GM18505 (cell line): ENCODE measurements at regions not wholly inside any gene's neighbourhood (a gene's known extent, or its start where the extent isn't known, plus 50 kb on each side); places are given as distances from the start of the nearest gene placed in this dataset.

ENCODE experiments used
- ATAC-seq: cut with Tn5 transposase; IDR thresholded peaks from one replicate; pipeline ENCODE4 v1.9.1; 2021; ENCODE audit not compliant: unreplicated experiment
- POLR2A ChIP-seq: IDR thresholded peaks from 4 replicates; pipeline ENCODE4 v1.6.1; 2011; ENCODE audit warnings: borderline replicate concordance; ENCODE audit not compliant: insufficient read depth, insufficient read length; ENCODE audit errors: extremely low read depth

DNA sequence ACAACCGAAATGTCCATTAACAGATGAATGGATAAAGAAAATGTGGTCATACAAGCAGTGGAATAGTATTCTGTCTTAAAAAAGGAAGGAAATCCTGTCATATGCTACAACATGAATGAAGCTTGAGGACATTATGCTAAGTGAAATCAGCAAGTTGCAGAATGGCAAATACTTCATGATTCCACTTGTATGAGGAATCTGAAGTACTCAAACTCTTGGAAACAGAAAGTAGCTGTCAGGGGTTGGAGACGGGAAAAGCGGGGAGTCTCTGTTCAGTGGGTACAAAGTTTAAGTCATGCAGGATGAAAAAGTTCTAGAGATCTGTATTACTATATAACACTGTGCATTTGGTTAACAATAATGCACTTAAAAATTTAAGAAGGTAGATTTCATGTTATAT, 209.0 kb upstream of the SIX2 start:
- no peak for ATAC-seq
- TF ChIP-seq POLR2A: no peak

DNA sequence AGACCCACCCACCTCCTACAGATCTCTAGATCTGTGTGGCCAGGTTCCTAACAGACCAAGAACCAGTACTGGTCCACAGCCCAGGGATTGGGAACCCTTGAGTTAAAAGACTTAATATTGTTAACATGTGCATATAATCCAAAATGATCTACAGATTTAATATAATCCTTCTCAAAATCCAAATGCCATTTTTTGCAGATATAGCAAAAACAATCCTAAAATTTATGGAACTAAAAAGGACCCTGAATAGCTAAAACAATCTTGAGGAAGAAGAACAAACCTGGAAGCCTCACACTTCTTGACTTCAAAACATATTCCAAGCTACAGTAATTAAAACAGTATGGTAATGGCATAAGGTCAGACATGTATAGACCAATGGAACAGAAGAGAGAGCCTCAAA, 206.9 kb upstream of the SIX2 start:
- TF ChIP-seq POLR2A: no peak
- no peak for ATAC-seq

DNA sequence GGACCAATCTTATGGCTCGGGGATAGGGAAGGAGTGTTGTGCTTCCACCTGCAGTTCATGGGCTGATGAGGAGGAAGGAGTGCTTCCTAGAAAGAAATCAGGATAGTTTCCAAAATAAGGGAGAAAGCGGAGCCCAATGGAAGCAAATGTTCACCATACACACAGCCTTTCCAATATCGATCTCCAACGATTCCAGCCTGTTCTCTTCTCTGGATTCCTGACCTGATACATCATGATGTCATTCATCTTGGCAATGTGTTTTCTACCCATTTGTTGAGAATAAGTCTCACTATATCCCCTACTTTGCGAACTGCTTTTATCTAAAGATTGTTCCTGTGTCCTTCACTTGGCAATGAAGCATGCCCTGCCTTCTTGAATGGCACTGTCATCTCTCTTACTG, 205.3 kb upstream of the SIX2 start:
- ATAC-seq: no peak
- no peak for TF ChIP-seq POLR2A

DNA sequence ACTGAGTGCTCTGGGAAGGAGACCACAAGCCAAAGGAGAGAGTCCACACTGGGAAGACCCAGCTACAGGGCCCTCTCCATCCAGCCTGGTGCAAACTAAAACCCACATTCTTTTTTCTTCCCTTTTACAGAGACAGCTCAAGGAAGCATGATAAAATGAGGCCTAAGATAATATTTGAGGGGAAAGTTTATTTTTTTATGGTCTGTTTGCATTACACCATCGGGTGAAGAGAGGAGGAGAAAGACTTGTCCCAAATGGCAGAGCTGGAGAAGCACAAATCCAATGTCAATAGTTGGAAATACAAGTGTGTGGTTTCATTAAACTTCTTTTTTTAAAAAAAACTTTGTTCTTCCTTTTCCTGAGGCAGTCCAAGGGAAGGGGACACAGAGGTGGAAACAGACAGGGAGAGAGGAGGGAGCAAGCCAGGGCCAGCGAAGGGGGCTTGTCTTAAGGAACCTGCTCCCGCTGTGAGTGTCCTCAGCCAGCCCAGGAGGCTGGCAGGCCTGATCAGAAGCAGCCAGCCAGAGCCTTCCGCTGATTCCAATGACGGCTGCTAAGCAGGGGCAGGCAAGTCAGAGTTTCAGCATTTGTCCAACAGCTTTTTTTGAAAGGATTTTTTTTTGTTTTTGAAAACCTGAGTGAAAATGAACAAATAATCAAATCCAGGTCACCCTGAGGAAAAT, 203.8 kb upstream of the SIX2 start:
- no peak for ATAC-seq

DNA sequence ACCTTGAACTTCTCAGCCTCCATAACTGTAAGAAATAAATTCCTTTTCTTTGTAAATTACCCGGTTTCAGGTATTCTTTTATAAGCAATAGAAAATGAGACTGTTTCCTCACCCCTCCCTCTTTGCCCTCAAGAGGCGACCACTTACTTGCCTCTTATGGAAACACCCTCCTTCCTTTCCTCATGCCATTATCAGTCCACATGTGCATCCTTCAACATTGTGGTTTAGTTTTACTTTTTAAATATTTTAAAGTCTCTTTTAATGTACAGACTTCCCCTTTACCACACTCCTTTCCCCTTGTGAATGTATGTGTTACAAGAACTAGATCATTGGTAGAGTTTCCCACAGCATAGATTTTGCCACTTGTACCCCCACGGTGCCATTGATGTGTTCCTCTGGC, 202.4 kb upstream of the SIX2 start:
- no peak for ATAC-seq
- no peak for TF ChIP-seq POLR2A

More for the DNA sequence above, 203.8 kb upstream of the SIX2 start:
- TF ChIP-seq POLR2A: no peak

DNA sequence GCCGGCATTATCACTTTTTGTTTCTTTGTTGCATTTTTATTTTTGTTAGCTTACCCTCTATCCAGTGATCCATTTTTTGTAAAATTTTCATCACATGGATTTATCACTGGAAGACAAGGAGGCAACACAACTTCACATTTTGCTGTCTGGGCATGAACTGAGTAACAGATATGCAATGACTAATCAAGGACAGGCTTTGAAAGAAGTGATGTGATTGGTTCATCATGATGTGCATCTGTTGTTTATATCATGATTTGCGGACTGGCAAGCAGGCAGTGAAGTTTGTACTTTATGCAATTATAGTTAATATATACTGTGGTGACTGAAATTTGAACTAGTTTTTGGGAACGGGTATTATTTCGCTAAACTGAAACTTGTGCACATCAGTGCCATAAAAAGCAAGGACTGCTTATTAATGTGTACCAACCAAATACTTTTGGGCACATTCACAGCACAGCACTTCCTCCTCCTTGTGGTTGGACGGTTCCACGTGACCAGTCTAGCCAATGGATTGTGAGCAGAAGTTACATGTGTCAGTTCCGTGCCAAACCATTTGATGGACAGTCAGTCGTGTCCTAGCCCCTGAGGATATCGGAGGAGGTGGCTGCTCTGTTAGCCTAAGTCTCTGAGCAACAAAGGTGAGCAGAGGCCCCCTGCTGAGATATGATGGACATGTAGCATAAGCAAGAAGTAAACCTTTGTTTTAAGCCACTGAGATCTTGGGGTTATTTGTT, 201.4 kb upstream of the SIX2 start:
- no peak for ATAC-seq
- no peak for TF ChIP-seq POLR2A

DNA sequence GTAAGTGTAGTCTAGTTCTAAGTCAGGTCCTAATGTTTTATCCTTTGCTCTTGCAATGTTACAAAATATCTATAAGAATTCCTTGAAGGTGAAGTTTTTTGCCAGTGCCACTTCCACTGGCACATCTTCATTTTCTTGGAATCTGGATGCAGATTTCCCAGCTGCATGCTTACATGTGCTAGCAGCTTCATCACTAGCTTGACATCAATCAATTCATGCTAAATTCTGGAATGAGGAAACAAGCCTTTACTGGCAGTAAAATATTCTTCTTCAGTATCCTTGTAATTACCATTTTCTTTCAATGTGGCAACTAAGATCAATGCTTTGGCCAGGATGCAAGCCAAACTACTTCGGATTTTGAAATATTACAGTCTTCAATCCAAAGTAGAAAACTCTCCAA, 200.6 kb upstream of the SIX2 start:
- ATAC-seq: no peak
- no peak for TF ChIP-seq POLR2A

DNA sequence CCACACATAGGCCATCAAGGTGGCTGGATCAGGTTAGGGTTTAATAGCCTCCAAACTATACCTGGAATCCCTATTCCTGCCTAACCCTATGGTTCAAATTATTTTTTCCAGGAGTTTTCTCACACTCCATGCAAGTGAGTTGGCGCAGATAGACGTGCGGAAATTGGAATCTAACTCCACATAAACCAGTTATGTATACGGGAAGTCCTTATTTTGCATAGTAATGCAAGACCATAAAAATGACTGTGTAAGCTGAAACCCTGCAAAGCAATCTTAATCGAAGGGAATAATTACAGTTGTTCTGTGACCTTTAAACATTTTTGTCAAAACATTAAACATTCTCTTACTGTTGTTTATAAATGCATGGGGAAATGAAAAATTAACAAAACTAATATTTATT, 200.1 kb upstream of the SIX2 start:
- TF ChIP-seq POLR2A: no peak
- ATAC-seq: no peak

DNA sequence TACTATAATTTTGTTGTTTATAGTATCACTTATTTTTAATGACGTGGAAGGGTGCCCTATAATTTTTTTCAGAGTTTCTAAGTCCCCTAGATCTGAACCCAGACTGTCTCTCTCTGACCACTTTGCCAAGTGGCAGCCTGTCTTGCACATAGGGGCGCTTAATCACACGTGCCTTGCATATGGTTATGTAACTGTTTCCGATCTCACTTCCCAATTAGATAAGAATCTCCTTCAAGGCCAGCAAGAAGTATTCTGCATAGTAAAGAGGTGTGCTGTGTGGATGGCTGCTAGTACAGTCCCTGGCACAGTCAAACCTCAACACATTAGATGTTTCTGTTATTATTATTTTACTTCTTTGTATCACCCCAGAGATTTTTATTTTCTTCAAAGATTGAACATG, 197.8 kb upstream of the SIX2 start:
- no peak for TF ChIP-seq POLR2A
- no peak for ATAC-seq

DNA sequence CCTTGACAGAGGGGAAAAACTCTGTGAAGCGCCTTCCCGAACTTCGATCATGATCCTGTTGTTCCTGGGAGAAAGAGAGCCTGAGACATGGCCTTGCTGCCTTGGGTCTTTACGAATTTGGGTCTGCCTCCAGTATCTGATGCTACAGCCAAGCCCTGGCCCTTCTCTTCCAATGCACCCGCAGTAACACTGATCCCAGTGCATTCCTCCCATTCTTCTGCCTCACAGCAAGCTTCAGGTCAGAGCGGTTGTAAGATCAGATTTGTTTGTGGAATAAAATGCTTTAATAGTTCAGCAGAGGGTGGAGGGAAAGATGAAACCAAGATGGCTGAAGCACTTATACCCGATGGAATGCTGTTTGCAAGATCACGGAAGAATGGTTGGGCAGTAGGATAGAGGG, 196.7 kb upstream of the SIX2 start:
- ATAC-seq: no peak
- TF ChIP-seq POLR2A: no peak

DNA sequence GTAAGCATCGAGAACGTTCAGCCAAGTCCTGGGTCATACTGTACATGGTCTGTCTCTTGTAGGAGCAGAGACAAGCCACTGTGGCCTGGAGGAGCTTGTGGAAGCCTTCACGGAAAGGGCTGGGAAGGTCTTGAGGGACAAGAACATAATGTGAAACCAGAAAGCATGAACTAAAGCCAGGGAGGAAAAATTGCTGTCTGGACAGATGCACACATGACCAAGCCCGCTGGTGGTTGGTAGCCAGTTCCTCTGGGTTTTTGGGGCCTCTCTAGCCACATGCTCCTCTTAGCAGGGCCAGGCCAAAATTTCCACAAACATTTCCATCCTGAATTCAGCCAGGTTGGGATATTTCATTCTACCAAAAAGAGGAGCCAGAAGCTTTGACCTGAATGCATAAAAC, 196.2 kb upstream of the SIX2 start:
- no peak for ATAC-seq
- TF ChIP-seq POLR2A: no peak

DNA sequence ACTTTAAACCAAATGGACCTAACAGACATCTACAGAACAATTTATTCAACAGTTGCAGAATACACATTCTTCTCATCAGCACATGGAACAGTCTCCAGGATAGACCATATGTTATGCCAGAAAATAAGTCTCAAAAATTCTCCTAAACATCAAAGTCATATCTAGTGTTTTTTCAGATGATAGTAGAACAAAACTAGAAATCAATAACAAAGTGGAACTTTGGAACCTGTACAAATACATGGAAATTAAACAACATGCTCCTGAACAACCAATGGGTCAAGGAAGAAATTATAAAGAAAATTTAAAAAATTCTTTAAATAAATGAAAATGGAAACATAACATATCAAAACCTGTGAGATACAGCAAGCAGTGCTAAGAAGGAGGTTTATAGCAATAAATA, 194.1 kb upstream of the SIX2 start:
- no peak for TF ChIP-seq POLR2A
- no peak for ATAC-seq

DNA sequence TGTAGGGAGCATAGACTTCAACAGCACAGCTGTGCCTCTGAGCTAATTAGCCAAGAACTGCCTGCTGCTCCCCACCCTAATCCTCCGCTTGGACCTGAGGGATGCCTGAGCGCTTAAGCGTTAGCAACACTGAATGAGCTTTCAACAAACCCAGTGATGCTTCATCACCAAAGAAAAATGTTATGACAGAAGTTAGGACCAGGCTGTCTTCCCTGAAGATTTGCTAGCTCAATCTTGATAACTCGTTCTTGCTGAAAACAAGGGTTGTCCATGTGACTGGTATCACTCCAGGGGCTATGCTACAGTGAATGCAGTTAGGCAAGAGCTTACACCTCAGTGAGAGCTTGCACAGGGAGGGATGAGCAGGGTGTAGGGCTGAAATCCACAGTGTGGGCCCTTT, 190.7 kb upstream of the SIX2 start:
- no peak for TF ChIP-seq POLR2A
- ATAC-seq: no peak

DNA sequence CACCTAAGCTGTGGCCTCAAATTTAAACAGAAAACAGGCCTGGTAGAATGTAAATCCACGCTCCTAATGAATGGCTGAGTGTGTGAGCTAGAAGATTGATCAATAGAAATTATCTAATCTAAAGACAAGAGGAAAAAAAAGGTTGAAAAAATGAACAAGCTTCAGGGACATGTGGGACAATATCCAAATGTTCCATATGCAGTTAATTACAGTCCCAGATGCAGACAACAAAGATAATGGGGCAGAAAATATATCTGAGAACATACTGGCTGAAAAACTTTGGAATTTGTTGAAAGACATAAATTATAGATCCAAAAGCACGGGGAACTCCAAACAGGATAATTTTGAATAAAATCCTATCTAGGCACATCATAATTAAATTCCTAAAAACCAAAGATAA, 186.7 kb upstream of the SIX2 start:
- no peak for ATAC-seq
- TF ChIP-seq POLR2A: no peak
